GM19463 (cell line): ENCODE measurements at regions not wholly inside any gene's neighbourhood (a gene's known extent, or its start where the extent isn't known, plus 50 kb on each side); places are given as distances from the start of the nearest gene placed in this dataset.
"Not testable (repeated sequence)": the region's sequence is repeated elsewhere in the genome, so short reads cannot be mapped to it uniquely, and the experiment has no call there.

Experiments
- ATAC-seq: cut with Tn5 transposase; IDR thresholded peaks from one replicate; pipeline ENCODE4 v1.9.1; 2021; ENCODE audit warnings: mild to moderate bottlenecking, moderate library complexity; ENCODE audit not compliant: unreplicated experiment

- not testable (repeated sequence) for ATAC-seq
These were observed 185.9 kb downstream of the FAM72C start for GRCh38 chr1:143785883-143786282.

GRCh38 chr1:143784239-143784882, 187.4 kb downstream of the FAM72C start:
- ATAC-seq, result not testable (repeated sequence)

DNA sequence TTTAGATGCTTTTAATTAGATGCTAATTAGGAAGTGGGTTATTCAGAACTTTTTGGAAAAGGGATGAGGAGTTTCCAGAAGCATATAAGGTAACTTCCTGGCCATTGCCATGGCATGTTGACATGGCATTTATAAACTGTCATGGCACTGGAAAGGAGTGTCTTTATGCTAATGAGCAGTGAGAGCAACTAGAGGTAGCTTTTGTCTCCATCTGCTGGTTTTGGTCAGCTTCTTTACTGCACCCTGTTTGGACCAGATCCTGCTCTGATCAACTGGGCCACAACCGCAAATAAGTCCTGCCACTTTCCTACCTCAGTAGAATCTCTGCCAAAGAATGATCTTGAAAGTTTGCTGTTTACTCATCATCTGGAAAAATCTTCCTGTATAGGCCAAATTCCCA, 193.6 kb downstream of the FAM72C start:
- not testable (repeated sequence) for ATAC-seq

- not testable (repeated sequence) for ATAC-seq
These were observed 207.0 kb downstream of the FAM72C start for GRCh38 chr1:143764831-143765230.

GRCh38 chr1:143760366-143760765, 211.4 kb downstream of the FAM72C start:
- ATAC-seq, result not testable (repeated sequence)

GRCh38 chr1:143755961-143756360, 215.8 kb downstream of the FAM72C start:
- ATAC-seq, result not testable (repeated sequence)

DNA sequence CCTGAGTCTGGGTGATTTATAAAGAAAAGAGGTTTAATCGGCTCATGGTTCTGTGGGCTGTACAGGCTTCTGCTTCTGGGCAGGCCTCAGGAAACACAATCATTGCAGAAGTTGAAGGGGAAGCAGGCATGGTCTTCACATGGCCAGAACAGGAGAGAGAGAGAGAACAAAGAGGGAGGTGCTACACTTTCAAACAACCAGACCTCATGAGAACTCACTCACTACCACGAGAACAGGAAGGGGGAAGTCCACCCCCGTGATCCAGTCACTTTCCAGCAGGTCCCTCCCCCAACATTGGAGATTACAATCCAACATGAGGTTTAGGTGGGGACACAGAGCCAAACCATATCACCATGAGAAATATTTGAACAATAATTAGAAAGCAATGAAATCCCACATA, 222.9 kb downstream of the FAM72C start:
- ATAC-seq, result no peak

- ATAC-seq, result no peak
These were observed 235.2 kb downstream of the FAM72C start for GRCh38 chr1:143736562-143736961.

- no peak for ATAC-seq
These were observed 235.9 kb downstream of the FAM72C start for GRCh38 chr1:143735764-143736461.

- not testable (repeated sequence) for ATAC-seq
These were observed 237.5 kb downstream of the FAM72C start for GRCh38 chr1:143734261-143734660.

DNA sequence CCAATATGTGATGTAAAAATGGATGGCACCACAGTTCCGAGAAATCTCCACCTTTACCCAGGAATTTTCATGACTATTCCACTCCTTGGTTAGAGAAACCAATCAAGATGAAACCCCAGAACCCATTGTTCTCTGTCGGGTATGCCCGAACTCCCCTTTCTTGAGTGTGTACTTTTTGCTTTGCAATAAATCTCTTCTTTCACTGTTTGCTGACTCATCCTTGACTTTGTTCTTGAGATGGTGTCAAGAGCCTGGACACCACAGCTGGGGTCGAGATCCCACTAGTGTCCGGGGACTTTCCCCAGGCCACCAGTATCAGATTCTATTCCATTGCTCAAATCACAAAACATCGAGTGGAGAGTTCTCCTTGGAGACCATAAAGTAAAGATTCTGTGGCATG, 240.9 kb downstream of the FAM72C start:
- not testable (repeated sequence) for ATAC-seq

- peak; percentile 52 for ATAC-seq
These were observed 242.2 kb downstream of the FAM72C start for GRCh38 chr1:143729449-143730111.

DNA sequence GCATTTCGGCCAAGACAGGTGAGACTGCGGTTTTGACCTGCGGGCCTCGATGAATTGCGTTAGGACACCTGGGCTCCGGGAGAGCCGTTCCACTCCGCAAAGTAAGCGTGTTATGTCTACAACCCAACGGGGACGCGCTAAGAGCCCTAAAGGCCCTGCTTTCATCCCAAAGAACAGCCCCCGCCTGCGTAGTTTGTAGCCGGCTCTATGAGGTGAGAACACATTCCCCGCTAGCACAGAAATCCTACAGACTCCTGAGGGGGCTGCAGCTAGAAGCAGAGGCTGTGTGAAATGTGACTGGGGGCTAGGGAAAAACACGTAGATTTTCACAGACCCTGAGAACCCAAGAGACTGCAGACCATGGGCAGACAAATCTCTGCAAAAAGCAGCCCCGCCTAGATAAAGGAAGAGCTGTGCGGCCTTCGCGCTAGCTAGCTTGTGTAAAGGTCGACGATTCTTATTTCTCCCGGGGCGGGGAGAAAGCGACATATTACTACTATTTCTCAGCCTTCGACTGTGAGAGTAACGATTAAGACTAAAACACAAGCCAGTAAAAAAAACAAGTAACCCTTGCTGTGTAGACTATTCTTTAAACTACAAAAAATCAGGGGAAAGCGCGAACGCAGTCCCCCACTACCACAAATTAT, 242.9 kb downstream of the FAM72C start:
- ATAC-seq, result peak; percentile 90

DNA sequence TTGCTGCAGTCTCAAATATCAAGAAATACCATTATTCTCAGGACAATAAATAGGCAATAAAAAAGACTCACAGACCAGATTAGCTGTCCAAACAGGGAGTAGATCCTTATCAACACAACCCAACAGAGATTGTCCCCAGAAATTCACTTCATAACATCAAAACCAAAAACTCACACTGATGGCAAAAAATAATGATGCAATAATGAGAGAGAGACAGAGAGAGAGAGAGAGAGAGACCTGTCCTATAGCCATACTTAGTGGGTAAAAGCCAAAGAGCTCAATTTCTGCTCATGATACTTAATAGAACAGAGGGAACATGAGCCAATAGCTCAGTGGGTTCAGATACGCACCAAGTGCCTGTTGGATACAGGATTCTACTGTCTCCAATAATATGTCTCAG, 244.5 kb downstream of the FAM72C start:
- ATAC-seq, result no peak

- no peak for ATAC-seq
These were observed 250.8 kb downstream of the FAM72C start for GRCh38 chr1:143721024-143721373.

DNA sequence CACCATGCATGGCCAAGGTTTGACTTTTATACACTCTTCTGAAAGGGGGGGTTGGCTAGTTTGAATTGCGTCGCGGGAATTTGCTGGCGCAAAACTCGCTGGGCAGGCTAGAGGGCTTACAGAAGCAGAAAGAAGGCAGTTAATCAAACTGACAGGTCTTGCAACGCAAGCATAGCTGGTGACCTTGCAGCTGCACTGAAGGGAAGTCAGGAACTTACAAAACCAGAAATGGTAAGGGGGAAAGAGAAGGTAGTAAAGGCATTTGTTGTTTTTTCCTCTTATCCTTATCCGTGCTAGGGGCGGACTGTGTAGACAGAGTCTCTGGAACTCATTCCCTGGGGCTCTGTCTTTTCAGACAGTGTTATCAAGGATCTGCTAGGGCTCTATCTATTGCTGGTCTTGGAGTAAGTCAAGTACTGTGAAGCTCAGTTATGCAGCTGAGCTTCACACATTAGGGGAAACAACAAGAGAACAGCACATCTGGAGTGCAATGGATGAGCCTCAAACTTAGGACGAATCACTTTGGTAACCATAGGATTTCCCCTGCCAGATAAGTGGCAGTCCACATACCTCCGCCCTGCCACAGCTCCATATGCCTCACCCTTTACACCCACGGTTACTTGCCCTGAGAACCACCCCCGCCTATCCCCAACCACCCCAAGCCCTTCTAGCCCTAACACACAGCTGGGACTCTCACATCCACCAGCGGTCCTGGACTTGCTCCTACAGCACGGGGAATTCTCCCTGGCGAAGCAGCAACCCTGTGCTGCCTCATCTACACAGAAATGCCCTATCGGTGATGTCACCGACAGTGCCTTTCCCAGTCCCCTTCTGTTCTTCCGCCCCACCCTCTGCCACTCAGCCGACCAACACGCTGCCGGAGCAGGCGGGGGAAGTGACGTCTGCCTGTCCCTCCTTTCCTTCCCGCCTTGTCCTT, 251.4 kb downstream of the FAM72C start:
- ATAC-seq, result no peak

DNA sequence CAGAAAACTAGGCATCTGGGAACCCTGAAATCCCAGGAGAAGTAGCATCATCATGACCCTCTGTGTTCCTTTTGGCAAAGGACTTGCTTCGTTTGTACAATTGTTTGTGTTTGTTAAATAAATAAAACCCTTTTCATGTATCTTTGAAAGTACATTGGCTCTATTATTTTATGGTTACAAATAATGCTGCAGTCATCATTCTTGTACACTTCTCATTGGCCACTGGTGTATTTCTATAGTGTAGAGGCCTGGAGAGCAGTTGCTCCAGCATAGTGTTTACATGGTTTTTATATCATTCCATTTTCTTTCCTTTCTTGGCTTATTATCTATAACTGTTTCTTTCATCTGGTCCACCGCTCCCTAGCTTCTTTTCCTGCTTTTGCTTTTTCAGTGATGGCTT, 253.3 kb downstream of the FAM72C start:
- ATAC-seq, result no peak

- no peak for ATAC-seq
These were observed 253.8 kb downstream of the FAM72C start for GRCh38 chr1:143718021-143718420.

- no peak for ATAC-seq
These were observed 254.4 kb downstream of the FAM72C start for GRCh38 chr1:143717434-143717833.

- ATAC-seq, result not testable (repeated sequence)
These were observed 256.9 kb downstream of the FAM72C start for GRCh38 chr1:143714913-143715312.
